NCI-H2196 (cell line): ENCODE measurements at regions not wholly inside any gene's neighbourhood (a gene's known extent, or its start where the extent isn't known, plus 50 kb on each side); places are given as distances from the start of the nearest gene placed in this dataset.

Experiments used
- DNase-seq: peaks from one replicate; lab custom pipeline; 2025; ENCODE audit not compliant: unreplicated experiment; lab: John Stamatoyannopoulos, UW

DNA sequence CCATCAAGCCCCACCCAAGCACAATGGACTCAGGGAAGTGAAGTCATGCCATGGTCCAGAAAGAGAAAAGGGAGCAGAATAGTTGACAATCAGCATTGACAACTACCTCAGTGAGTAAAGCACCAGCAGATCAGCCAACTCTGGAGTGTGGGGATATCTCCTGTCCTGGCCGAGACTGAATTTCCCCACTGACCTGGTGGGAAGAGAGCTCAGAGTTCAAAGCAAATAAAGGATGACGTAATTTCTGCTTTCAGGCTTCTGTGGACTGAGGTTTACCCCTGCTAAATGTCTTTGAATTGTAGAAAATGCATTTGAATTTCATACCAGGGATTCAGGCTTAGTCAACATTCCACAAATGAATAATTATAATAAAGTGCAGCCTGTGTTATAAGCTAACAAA, 152.9 kb downstream of the CBLN1 start:
- DNase-seq = no peak

DNA sequence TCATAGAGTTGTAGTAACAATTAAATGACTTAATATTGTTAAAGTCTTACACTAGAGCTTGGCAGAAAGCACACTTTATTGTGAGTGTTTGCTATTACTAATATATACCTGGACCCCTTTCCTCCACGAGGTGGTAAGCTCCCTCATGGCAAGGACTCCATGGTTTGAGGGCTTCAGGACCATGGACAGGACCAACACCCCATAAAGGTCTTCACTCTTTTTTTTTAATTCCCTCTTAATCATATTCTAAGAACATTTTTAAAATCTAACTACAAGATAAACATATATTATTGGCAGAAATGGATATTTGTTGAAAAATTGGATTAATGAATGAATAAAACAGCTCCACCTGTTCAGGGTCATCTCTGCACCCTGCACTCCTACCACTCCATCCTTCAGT, 154.5 kb downstream of the CBLN1 start:
- DNase-seq = no peak

GRCh38 chr16:49121636-49122035, 160.0 kb downstream of the CBLN1 start:
- DNase-seq = no peak

DNA sequence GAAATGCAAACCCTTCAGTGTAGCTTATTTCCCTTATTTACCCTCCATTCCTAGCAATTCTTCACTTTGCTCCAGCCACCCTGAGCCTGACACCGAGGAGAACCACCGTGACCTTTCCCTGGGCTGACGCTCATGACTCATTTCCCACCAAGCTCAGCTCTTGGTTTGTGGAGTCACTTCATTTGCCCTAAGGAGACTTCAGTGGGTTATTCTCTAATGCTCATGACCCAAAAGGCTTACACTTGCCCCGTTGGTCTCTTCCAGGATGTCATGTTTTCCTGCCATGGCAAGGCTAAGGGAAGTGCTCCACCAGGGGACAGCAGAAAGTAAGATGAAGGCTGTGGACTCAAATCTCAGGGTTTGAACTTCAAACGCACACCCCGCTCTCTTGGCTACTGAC, 161.0 kb downstream of the CBLN1 start:
- no peak for DNase-seq

DNA sequence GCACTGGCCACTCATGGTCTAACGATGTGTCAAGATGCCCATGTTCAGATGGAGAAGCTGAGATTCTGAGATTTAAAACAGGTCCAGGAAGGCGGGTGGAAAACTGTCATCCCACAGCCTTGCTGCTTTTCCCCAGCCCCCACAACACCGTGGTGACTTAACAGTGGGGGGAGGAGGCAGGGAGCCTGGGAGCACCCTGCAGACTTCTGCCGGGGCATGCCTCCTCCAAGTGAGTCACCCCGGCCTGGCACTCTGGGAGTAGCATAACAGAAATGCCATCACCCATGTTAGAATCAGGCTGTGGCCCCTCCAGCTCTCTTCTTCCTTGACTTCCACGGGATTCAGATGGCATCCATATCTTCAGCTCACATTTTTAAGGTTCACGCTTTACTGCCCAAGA, 164.8 kb downstream of the CBLN1 start:
- no peak for DNase-seq

GRCh38 chr16:49115956-49116355, 165.7 kb downstream of the CBLN1 start:
- no peak for DNase-seq

DNA sequence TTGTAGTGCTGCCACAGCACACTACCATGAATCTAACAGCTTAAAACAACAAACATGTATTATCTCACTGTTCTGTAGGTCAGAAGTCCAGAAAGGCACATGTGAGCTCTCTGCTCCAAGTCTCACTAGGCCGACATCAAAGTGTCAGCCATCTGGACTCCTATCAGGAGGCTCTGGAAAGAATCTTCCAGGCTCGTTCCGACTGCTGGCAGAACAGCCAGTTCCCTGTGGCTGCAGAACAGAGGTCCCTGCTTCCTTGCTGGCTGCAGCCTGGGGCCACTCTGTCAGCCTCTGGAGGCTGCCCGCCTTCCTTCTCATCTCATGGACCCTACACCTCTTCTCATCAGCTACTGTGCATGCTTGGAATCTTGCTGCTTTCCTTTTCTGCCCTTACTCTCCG, 168.9 kb downstream of the CBLN1 start:
- DNase-seq = no peak

- no peak for DNase-seq
These were observed 170.3 kb downstream of the CBLN1 start for GRCh38 chr16:49111351-49111750.

DNA sequence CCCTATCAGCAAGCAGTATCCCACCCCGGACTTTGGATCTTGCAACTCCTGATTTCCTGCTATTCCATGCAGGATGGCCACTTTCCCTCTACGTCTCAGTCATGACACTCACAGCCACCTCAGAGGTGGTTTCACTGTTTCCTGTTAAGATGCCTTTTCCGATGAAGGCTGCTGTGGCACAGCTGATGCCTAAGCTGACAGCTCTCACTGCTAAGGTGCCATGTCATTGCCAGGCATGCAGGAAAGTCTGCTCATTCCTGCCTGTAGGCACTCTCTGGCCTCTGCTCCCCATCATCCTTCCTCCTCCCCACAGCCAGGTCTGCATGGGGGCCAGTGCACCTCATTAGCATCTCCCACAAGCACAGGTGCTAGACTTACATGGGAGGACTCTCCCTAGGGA, 173.0 kb downstream of the CBLN1 start:
- DNase-seq = no peak

GRCh38 chr16:49103298-49103697, 178.3 kb downstream of the CBLN1 start:
- no peak for DNase-seq

- DNase-seq = no peak
These were observed 179.6 kb downstream of the CBLN1 start for GRCh38 chr16:49101997-49102396.

- no peak for DNase-seq
These were observed 181.3 kb downstream of the CBLN1 start for GRCh38 chr16:49100366-49100765.

DNA sequence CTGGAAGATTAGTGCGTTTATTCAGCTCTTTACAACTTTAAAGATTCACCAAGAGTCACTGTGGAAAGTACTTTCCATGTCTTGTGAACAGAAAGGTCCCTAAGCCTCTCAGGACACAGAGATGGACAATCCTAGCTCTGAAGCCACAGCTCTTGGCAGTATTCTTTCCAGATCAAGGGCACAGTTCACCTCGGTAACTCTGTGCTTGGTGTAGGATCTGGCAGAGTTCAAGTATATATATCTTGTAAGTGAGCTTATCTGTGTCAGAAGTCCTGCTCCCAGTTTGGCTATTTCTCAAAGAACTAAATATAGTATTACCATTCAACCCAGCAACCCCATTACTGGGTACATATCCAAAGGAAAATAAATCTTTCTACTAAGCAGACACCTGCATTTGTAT, 183.7 kb downstream of the CBLN1 start:
- DNase-seq = no peak

GRCh38 chr16:49096176-49096945, 185.3 kb downstream of the CBLN1 start:
- no peak for DNase-seq

- DNase-seq = no peak
These were observed 186.1 kb downstream of the CBLN1 start for GRCh38 chr16:49095539-49095938.

DNA sequence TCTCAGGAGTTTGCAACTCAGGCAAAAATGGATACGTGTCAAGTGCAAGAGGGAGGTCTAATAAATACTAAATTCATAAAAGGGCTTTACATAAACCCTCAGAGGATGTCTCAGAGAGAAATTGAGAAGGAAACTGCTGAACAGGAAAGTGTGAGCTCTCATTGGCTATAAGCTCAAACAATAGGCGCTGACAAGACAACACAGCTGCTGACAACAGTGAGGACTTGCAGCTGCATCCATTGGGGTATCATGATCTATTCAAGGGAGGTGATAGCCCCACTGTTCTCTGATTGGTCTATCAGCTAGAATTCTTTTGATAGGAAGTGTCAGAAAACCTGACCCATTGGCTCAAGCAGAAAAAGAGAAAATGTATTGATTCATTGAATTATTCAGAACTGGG, 187.2 kb downstream of the CBLN1 start:
- no peak for DNase-seq

DNA sequence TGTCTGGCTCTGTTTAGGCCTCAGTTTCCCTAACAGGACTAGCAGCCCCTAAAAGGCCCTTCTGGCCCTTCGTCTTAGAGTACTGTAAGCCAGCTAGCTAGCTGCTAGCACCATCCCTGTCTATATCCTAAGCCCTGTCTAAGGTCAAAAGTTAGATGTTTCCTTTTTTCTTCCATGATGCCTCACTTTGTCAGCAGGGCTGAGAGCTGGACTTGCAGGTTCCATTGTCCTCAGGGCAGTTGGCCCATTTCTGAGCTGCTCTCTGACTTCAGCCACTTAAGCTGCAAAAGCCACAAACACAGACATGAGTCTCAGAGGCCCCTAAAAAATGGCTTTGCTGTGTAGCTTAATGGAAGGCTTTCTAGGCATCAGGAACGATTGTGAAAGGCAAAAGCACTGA, 187.7 kb downstream of the CBLN1 start:
- DNase-seq = no peak

- DNase-seq = no peak
These were observed 188.9 kb downstream of the CBLN1 start for GRCh38 chr16:49092704-49093103.

- no peak for DNase-seq
These were observed 192.1 kb downstream of the CBLN1 start for GRCh38 chr16:49089533-49089932.

DNA sequence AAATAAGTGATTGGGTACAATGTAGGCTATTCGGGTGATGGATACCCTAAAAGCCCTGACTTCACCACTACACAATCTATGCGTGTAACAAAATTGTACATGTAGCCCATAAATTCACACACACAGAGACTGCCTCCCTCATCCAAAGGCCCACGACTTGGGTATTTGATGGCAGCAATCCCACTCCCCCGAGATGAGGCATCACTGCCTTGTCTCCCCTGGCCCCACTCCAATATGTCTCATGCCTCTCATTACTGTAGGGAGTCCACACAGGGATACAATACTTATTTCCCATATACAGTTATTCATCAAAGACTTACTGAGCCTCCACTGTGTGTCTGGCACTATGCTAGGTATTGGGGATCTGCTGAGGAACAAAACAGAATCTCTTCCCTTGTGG, 192.6 kb downstream of the CBLN1 start:
- no peak for DNase-seq

DNA sequence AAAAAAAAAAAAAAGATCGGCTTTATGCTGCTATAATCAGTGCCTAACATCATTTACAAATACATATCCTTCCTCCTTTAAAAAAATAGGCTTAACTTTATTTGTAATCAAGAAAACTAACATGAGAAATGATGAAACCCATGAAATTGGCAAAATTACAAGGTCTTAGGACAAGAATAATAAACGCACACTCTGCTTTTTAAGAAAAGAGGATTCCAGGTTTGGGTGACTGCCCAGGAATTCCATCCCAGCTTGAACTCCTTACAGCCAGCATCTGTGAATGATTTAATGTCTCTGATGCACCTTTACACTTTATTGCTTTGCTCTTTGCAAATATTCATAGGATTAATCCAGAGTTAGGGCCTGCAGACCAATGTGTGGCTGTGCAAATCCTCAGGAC, 196.0 kb downstream of the CBLN1 start:
- DNase-seq = no peak

GRCh38 chr16:49084628-49085390, 196.8 kb downstream of the CBLN1 start:
- no peak for DNase-seq

DNA sequence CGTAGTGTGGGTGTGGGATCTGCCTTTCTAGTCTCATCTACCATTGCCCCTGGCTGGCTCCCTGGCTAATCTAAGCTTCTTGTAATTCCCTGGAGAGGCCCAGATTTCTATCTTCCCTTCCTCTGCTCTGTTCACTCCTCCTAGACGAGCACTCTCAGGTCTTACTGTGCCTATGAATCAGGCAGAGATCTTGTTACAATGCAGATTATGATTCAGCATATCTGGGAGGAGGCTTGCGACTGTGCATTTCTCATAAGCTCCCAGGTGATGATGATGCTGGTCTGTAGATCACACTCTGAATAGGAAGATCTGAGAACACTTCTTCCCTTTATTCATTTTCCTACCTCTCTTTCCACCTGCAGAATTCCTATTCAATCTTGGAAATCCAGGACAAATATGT, 200.1 kb downstream of the CBLN1 start:
- no peak for DNase-seq
